KMS-11 (cell line): ENCODE measurements at regions not wholly inside any gene's neighbourhood (a gene's known extent, or its start where the extent isn't known, plus 50 kb on each side); places are given as distances from the start of the nearest gene placed in this dataset.

ENCODE experiments used
- H2AFZ ChIP-seq: fragments of 200-600 bp; sonication (generic); 2 replicates; pipeline ENCODE4 v1.6.1; 2016; ENCODE audit warnings: antibody characterized with exemption, mixed run types, low read depth
- H3K27ac ChIP-seq: fragments of 200-600 bp; sonication (generic); 2 replicates; pipeline ENCODE4 v1.6.1; 2016; ENCODE audit warnings: mild to moderate bottlenecking, mixed run types
- H3K27me3 ChIP-seq: fragments of 200-600 bp; sonication (generic); 2 replicates; pipeline ENCODE4 v1.6.1; 2017; ENCODE audit warnings: mild to moderate bottlenecking, low read depth, mixed run types, moderate library complexity; ENCODE audit not compliant: insufficient read depth
- H3K36me3 ChIP-seq: fragments of 200-600 bp; sonication (generic); 2 replicates; pipeline ENCODE4 v1.6.1; 2017; ENCODE audit warnings: mild to moderate bottlenecking, mixed run types; ENCODE audit not compliant: insufficient read depth
- H3K4me1 ChIP-seq: fragments of 200-600 bp; sonication (generic); 2 replicates; pipeline ENCODE4 v1.6.1; 2016; ENCODE audit warnings: mild to moderate bottlenecking, low read depth, mixed run types; ENCODE audit not compliant: poor library complexity, severe bottlenecking
- H3K4me2 ChIP-seq: fragments of 200-600 bp; sonication (generic); 2 replicates; pipeline ENCODE4 v1.7.0; 2016; ENCODE audit warnings: mild to moderate bottlenecking, mixed run types
- H3K4me3 ChIP-seq: fragments of 200-600 bp; sonication (generic); IDR thresholded peaks from 2 replicates; pipeline ENCODE4 v1.6.1; 2017; ENCODE audit warnings: low read depth, low read length, mixed read lengths; ENCODE audit not compliant: insufficient read depth
- H3K79me2 ChIP-seq: fragments of 200-600 bp; sonication (generic); 2 replicates; pipeline ENCODE4 v1.6.1; 2016; ENCODE audit warnings: low read depth, mixed run types; ENCODE audit not compliant: insufficient read depth
- H3K9ac ChIP-seq: fragments of 200-600 bp; sonication (generic); 2 replicates; pipeline ENCODE4 v1.6.1; 2016; ENCODE audit warnings: mild to moderate bottlenecking, mixed run types
- H4K20me1 ChIP-seq: fragments of 200-600 bp; sonication (generic); 2 replicates; pipeline ENCODE4 v1.6.1; 2016; ENCODE audit warnings: mild to moderate bottlenecking, mixed run types; ENCODE audit not compliant: insufficient read depth
- TF ChIP-seq, protein P1 (sequence below): fragments of 200-600 bp; sonication (generic); conservative IDR thresholded peaks from 2 replicates; pipeline ENCODE4 v1.6.1; 2017; ENCODE audit warnings: low read depth, mild to moderate bottlenecking, antibody characterized with exemption, low read length, moderate library complexity, mixed read lengths

DNA sequence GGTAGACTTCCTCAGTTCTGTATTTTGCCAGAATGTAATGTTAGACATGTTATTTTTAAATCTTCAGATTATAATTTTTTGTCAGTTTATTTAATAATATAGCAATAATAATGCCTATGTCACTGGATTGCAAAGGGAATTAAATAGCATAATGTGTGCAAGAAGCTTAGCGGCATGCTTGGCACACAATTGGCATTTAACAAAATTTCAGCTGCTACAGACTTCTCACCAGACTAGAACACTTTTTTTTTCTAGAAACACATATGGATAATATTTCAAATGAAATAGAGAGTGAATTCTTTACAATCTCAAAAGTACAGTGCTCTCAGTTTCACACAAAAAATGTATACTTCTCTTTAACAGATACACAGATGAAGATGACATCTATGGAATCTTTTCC is 757.4 kb downstream of the CDH11 start:
- Histone ChIP-seq H3K9ac (no peak overlapping the region), H2AFZ (no peak overlapping the region), H3K79me2 (no peaks in the 10 kb centered on the region), H3K27me3 (no peaks in the 10 kb centered on the region), H3K27ac (no peak overlapping the region), H3K4me3 (no peak overlapping the region), H3K4me1 (no peaks in the 10 kb centered on the region), H3K36me3 (no peaks in the 10 kb centered on the region), H4K20me1 (no peaks in the 10 kb centered on the region), H3K4me2 (no peak overlapping the region)
- TF ChIP-seq, protein P1, sequence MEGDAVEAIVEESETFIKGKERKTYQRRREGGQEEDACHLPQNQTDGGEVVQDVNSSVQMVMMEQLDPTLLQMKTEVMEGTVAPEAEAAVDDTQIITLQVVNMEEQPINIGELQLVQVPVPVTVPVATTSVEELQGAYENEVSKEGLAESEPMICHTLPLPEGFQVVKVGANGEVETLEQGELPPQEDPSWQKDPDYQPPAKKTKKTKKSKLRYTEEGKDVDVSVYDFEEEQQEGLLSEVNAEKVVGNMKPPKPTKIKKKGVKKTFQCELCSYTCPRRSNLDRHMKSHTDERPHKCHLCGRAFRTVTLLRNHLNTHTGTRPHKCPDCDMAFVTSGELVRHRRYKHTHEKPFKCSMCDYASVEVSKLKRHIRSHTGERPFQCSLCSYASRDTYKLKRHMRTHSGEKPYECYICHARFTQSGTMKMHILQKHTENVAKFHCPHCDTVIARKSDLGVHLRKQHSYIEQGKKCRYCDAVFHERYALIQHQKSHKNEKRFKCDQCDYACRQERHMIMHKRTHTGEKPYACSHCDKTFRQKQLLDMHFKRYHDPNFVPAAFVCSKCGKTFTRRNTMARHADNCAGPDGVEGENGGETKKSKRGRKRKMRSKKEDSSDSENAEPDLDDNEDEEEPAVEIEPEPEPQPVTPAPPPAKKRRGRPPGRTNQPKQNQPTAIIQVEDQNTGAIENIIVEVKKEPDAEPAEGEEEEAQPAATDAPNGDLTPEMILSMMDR, result no peak

DNA sequence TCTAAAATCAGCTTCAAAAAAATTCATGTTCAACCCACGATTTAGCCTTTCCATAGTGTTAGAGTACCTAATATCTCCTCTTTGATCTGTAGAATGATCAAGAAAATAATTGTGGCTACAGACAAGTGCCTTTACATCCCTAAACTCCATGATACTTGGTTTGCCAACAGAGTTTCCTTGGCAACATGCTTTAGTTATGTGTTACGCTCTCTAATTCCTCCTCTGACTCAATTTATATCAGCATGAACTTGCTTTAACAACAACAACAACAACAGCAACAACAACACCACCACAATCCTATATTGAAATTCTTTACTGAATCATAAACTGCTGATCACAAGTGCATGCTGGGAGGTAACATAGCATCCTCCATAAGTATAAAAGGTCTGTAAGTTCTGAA is 757.8 kb downstream of the CDH11 start:
- H3K79me2 ChIP-seq, result no peaks in the 10 kb centered on the region
- no peak overlapping the region for H3K27ac ChIP-seq
- H3K27me3 ChIP-seq, result no peaks in the 10 kb centered on the region
- H3K4me3 ChIP-seq, result no peak overlapping the region
- TF ChIP-seq, protein P1, result no peak
- H3K9ac ChIP-seq, result no peak overlapping the region
- H4K20me1 ChIP-seq, result no peaks in the 10 kb centered on the region
- no peaks in the 10 kb centered on the region for H3K4me1 ChIP-seq
- no peak overlapping the region for H3K4me2 ChIP-seq
- no peaks in the 10 kb centered on the region for H3K36me3 ChIP-seq
- H2AFZ ChIP-seq, result no peak overlapping the region

DNA sequence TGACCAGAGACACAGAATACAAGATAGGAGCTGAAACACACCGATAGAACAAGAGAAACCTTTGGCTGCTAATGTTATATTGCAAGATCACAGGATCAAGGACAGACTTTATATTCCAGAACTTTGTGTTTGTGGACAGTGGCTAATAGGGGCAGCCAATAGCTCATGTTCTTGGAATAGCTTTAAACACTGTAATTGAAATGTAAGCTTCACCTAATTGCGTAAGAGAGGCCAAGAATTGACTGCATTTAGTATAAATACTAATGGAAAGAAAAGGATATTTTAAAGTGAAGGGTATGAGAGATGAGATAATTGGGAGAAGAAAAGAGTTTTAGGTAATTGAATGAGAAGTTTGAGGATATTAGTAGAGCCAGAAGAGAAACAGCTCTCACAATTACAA is 758.8 kb downstream of the CDH11 start:
- no peak overlapping the region for H3K9ac ChIP-seq
- H3K4me3 ChIP-seq, result no peak overlapping the region
- no peaks in the 10 kb centered on the region for H3K4me1 ChIP-seq
- H3K36me3 ChIP-seq, result no peaks in the 10 kb centered on the region
- H3K4me2 ChIP-seq, result no peak overlapping the region
- no peaks in the 10 kb centered on the region for H3K79me2 ChIP-seq
- H3K27me3 ChIP-seq, result no peaks in the 10 kb centered on the region
- no peak overlapping the region for H3K27ac ChIP-seq
- no peak overlapping the region for H2AFZ ChIP-seq
- H4K20me1 ChIP-seq, result no peaks in the 10 kb centered on the region
- TF ChIP-seq, protein P1, result no peak

DNA sequence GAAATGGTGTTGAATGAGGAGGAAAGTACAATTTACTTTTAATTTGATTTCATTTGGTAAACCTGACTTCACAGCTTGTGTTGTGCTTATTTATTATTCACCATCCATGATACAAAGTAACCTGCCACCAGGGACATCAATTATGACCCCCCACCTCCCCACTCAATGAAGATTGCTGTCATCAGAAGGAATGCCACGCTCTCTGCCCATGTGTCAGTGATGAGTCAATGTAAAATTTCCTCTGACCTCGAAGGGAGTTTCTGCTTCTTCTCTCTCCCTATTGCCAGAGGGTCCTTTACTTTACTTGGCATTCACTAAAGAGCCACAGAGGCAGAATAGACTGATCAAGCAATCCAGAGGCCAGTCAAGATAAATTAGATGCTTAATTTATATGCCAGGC is 759.7 kb downstream of the CDH11 start:
- no peaks in the 10 kb centered on the region for H3K27me3 ChIP-seq
- H3K9ac ChIP-seq, result no peak overlapping the region
- H3K4me3 ChIP-seq, result no peak overlapping the region
- TF ChIP-seq, protein P1, result no peak
- H3K36me3 ChIP-seq, result no peaks in the 10 kb centered on the region
- no peaks in the 10 kb centered on the region for H4K20me1 ChIP-seq
- H3K4me2 ChIP-seq, result no peak overlapping the region
- no peak overlapping the region for H3K27ac ChIP-seq
- H2AFZ ChIP-seq, result no peak overlapping the region
- H3K4me1 ChIP-seq, result no peaks in the 10 kb centered on the region
- no peaks in the 10 kb centered on the region for H3K79me2 ChIP-seq

DNA sequence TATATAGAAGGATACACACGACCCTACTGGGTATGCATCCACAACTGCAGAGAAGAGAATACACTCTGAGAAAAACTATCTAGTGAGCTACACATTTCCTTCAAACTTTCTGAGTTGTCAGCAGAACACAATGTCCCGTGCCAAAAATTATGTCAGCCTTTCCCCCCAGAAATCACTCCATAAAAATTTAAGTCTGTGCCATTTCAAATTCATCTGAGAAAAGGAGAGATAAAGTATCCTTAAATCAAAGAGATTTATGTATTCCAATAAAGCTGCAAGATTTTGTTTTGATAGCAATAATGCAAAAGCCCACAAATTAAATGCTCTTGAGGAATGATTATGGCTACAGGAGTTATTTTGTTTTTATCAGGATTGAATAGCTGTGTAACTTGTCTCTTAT is 760.1 kb downstream of the CDH11 start:
- TF ChIP-seq, protein P1, result no peak
- Histone ChIP-seq H3K4me1 (no peaks in the 10 kb centered on the region), H3K4me3 (no peak overlapping the region), H4K20me1 (no peaks in the 10 kb centered on the region), H2AFZ (no peak overlapping the region), H3K79me2 (no peaks in the 10 kb centered on the region), H3K9ac (no peak overlapping the region), H3K4me2 (no peak overlapping the region), H3K36me3 (no peaks in the 10 kb centered on the region), H3K27me3 (no peaks in the 10 kb centered on the region), H3K27ac (no peak overlapping the region)
